ENCODE measurements at regions not wholly inside any gene's neighbourhood (a gene's known extent, or its start where the extent isn't known, plus 50 kb on each side); places are given as distances from the start of the nearest gene placed in this dataset.

- no peak for DNase-seq
These were observed 60.1 kb upstream of the PPM1H start for GRCh38 chr12:62995097-62995496.

GRCh38 chr12:62986844-62987243, 51.9 kb upstream of the PPM1H start:
- DNase-seq, result no peak

Data from hypothalamus (tissue), 51 donors.